Stimulated activated memory B cell treated with anti-CD40 and anti-IgM and Interleukin-4, amounts not matched to agents 10 μg/mL and 1 μg/mL and 100 μg/mL, for 72 hours (primary cell): ENCODE measurements at regions not wholly inside any gene's neighbourhood (a gene's known extent, or its start where the extent isn't known, plus 50 kb on each side); places are given as distances from the start of the nearest gene placed in this dataset.
"Not testable (repeated sequence)": the region's sequence is repeated elsewhere in the genome, so short reads cannot be mapped to it uniquely, and the experiment has no call there.

ENCODE experiments used
- ATAC-seq: fragments of 150-1000 bp; cut with Tn5 transposase; 2 replicates; pipeline ENCODE4 v1.10.0; 2021
- H3K27ac Mint-ChIP-seq: one replicate; pipeline ENCODE4 v1.8.0; 2022; ENCODE audit warnings: mild to moderate bottlenecking, mixed read lengths
- H3K27me3 Mint-ChIP-seq: one replicate; pipeline ENCODE4 v1.8.0; 2022; ENCODE audit warnings: mixed read lengths
- H3K36me3 Mint-ChIP-seq: one replicate; pipeline ENCODE4 v1.8.0; 2022; ENCODE audit warnings: mixed read lengths
- H3K4me1 Mint-ChIP-seq: one replicate; pipeline ENCODE4 v1.8.0; 2022; ENCODE audit warnings: mixed read lengths
- H3K4me3 Mint-ChIP-seq: one replicate; pipeline ENCODE4 v1.8.0; 2022; ENCODE audit warnings: mild to moderate bottlenecking, moderate library complexity, mixed read lengths
- H3K9me3 Mint-ChIP-seq: one replicate; pipeline ENCODE4 v1.8.0; 2022; ENCODE audit warnings: mixed read lengths

GRCh38 chr12:33514893-33515292 lies 75.3 kb upstream of the SYT10 start:
- no peak for ATAC-seq
- Mint-ChIP-seq H3K9me3 (peaks cover 9% of the 10 kb centered on the region), H3K27ac (no peak overlapping the region), H3K4me3 (no peak overlapping the region), H3K36me3 (no peaks in the 10 kb centered on the region), H3K4me1 (no peaks in the 10 kb centered on the region), H3K27me3 (no peaks in the 10 kb centered on the region)

GRCh38 chr12:33519566-33519965 lies 79.9 kb upstream of the SYT10 start:
- ATAC-seq = no peak
- Mint-ChIP-seq H3K36me3 (no peaks in the 10 kb centered on the region), H3K27ac (no peak overlapping the region), H3K27me3 (no peaks in the 10 kb centered on the region), H3K4me3 (no peak overlapping the region), H3K4me1 (no peaks in the 10 kb centered on the region), H3K9me3 (no peaks in the 10 kb centered on the region)

GRCh38 chr12:33520505-33521302 lies 81.1 kb upstream of the SYT10 start:
- H3K9me3 Mint-ChIP-seq, H3K27me3 Mint-ChIP-seq, ATAC-seq, H3K27ac Mint-ChIP-seq, H3K4me1 Mint-ChIP-seq, H3K36me3 Mint-ChIP-seq, H3K4me3 Mint-ChIP-seq: not testable (repeated sequence)

- no peak for ATAC-seq
- Mint-ChIP-seq H3K4me3 (no peak overlapping the region), H3K4me1 (no peaks in the 10 kb centered on the region), H3K36me3 (no peaks in the 10 kb centered on the region), H3K27me3 (no peaks in the 10 kb centered on the region), H3K9me3 (peaks cover 5% of the 10 kb centered on the region), H3K27ac (no peak overlapping the region)
Observed at GRCh38 chr12:33529031-33529430, 89.4 kb upstream of the SYT10 start.

- peaks cover 5% of the 10 kb centered on the region for H3K9me3 Mint-ChIP-seq
- no peak overlapping the region for H3K27ac Mint-ChIP-seq
- H3K36me3 Mint-ChIP-seq = no peaks in the 10 kb centered on the region
- no peaks in the 10 kb centered on the region for H3K4me1 Mint-ChIP-seq
- H3K4me3 Mint-ChIP-seq = no peak overlapping the region
- ATAC-seq = no peak
- H3K27me3 Mint-ChIP-seq = no peaks in the 10 kb centered on the region
Observed at GRCh38 chr12:33529810-33530209, 90.2 kb upstream of the SYT10 start.

- Mint-ChIP-seq H3K4me1 (no peaks in the 10 kb centered on the region), H3K9me3 (no peaks in the 10 kb centered on the region), H3K4me3 (no peak overlapping the region), H3K27ac (no peak overlapping the region), H3K36me3 (no peaks in the 10 kb centered on the region), H3K27me3 (no peaks in the 10 kb centered on the region)
- no peak for ATAC-seq
Observed at GRCh38 chr12:33531261-33531660, 91.6 kb upstream of the SYT10 start.

- ATAC-seq = no peak
- H3K27ac Mint-ChIP-seq = no peak overlapping the region
- H3K4me3 Mint-ChIP-seq = no peak overlapping the region
- H3K9me3 Mint-ChIP-seq = no peaks in the 10 kb centered on the region
- no peaks in the 10 kb centered on the region for H3K27me3 Mint-ChIP-seq
- no peaks in the 10 kb centered on the region for H3K36me3 Mint-ChIP-seq
- H3K4me1 Mint-ChIP-seq = no peaks in the 10 kb centered on the region
Observed at GRCh38 chr12:33533527-33533926, 93.9 kb upstream of the SYT10 start.

GRCh38 chr12:33536431-33536830 lies 96.8 kb upstream of the SYT10 start:
- Mint-ChIP-seq H3K4me1 (no peaks in the 10 kb centered on the region), H3K9me3 (peaks cover 12% of the 10 kb centered on the region), H3K27ac (no peak overlapping the region), H3K36me3 (no peaks in the 10 kb centered on the region), H3K27me3 (no peaks in the 10 kb centered on the region), H3K4me3 (no peak overlapping the region)
- ATAC-seq = no peak

GRCh38 chr12:33546004-33546403 lies 106.4 kb upstream of the SYT10 start:
- no peak for ATAC-seq
- Mint-ChIP-seq H3K36me3 (no peaks in the 10 kb centered on the region), H3K4me3 (no peak overlapping the region), H3K4me1 (no peaks in the 10 kb centered on the region), H3K27me3 (no peaks in the 10 kb centered on the region), H3K27ac (no peak overlapping the region), H3K9me3 (peaks cover 11% of the 10 kb centered on the region)

GRCh38 chr12:33547084-33547483 lies 107.5 kb upstream of the SYT10 start:
- Mint-ChIP-seq H3K9me3 (peaks cover 9% of the 10 kb centered on the region), H3K27ac (no peak overlapping the region)
- ATAC-seq = no peak

GRCh38 chr12:33550214-33550613 lies 110.6 kb upstream of the SYT10 start:
- not testable (repeated sequence) for H3K27ac Mint-ChIP-seq, H3K4me1 Mint-ChIP-seq, H3K36me3 Mint-ChIP-seq, ATAC-seq, H3K4me3 Mint-ChIP-seq, H3K27me3 Mint-ChIP-seq, H3K9me3 Mint-ChIP-seq

More at GRCh38 chr12:33547084-33547483, 107.5 kb upstream of the SYT10 start:
- no peaks in the 10 kb centered on the region for H3K4me1 Mint-ChIP-seq
- H3K27me3 Mint-ChIP-seq = no peaks in the 10 kb centered on the region
- no peak overlapping the region for H3K4me3 Mint-ChIP-seq
- H3K36me3 Mint-ChIP-seq = no peaks in the 10 kb centered on the region

- H3K4me3 Mint-ChIP-seq = no peak overlapping the region
- no peaks in the 10 kb centered on the region for H3K27me3 Mint-ChIP-seq
- H3K27ac Mint-ChIP-seq = no peak overlapping the region
- H3K36me3 Mint-ChIP-seq = no peaks in the 10 kb centered on the region
- peaks cover 9% of the 10 kb centered on the region for H3K9me3 Mint-ChIP-seq
- ATAC-seq = no peak
- no peaks in the 10 kb centered on the region for H3K4me1 Mint-ChIP-seq
Observed at GRCh38 chr12:33551006-33551405, 111.4 kb upstream of the SYT10 start.

GRCh38 chr12:33555128-33555527 lies 115.5 kb upstream of the SYT10 start:
- H3K36me3 Mint-ChIP-seq = no peaks in the 10 kb centered on the region

GRCh38 chr12:33560653-33561208 lies 121.1 kb upstream of the SYT10 start:
- H3K27me3 Mint-ChIP-seq = no peaks in the 10 kb centered on the region
- H3K4me3 Mint-ChIP-seq = no peak overlapping the region
- no peak overlapping the region for H3K27ac Mint-ChIP-seq
- no peak for ATAC-seq
- H3K36me3 Mint-ChIP-seq = no peaks in the 10 kb centered on the region
- H3K4me1 Mint-ChIP-seq = no peaks in the 10 kb centered on the region
- peaks cover 14% of the 10 kb centered on the region for H3K9me3 Mint-ChIP-seq

More at GRCh38 chr12:33555128-33555527, 115.5 kb upstream of the SYT10 start:
- no peaks in the 10 kb centered on the region for H3K4me1 Mint-ChIP-seq
- no peak overlapping the region for H3K27ac Mint-ChIP-seq
- ATAC-seq = no peak
- no peaks in the 10 kb centered on the region for H3K27me3 Mint-ChIP-seq
- no peak overlapping the region for H3K4me3 Mint-ChIP-seq
- peaks cover 9% of the 10 kb centered on the region for H3K9me3 Mint-ChIP-seq

GRCh38 chr12:33562401-33562800 lies 122.8 kb upstream of the SYT10 start:
- no peak overlapping the region for H3K4me3 Mint-ChIP-seq
- no peak overlapping the region for H3K27ac Mint-ChIP-seq
- H3K36me3 Mint-ChIP-seq = no peaks in the 10 kb centered on the region
- ATAC-seq = no peak
- peaks cover 15% of the 10 kb centered on the region for H3K9me3 Mint-ChIP-seq
- no peaks in the 10 kb centered on the region for H3K4me1 Mint-ChIP-seq
- no peaks in the 10 kb centered on the region for H3K27me3 Mint-ChIP-seq

- no peaks in the 10 kb centered on the region for H3K27me3 Mint-ChIP-seq
Observed at GRCh38 chr12:33566403-33566802, 126.8 kb upstream of the SYT10 start.

More at GRCh38 chr12:33566403-33566802, 126.8 kb upstream of the SYT10 start:
- Mint-ChIP-seq H3K4me1 (no peaks in the 10 kb centered on the region), H3K27ac (no peak overlapping the region), H3K36me3 (no peaks in the 10 kb centered on the region), H3K9me3 (peaks cover 18% of the 10 kb centered on the region), H3K4me3 (no peak overlapping the region)
- no peak for ATAC-seq
